ENCODE measurements at regions not wholly inside any gene's neighbourhood (a gene's known extent, or its start where the extent isn't known, plus 50 kb on each side); places are given as distances from the start of the nearest gene placed in this dataset.
"Not testable (repeated sequence)": the region's sequence is repeated elsewhere in the genome, so short reads cannot be mapped to it uniquely, and the experiment has no call there.

DNA sequence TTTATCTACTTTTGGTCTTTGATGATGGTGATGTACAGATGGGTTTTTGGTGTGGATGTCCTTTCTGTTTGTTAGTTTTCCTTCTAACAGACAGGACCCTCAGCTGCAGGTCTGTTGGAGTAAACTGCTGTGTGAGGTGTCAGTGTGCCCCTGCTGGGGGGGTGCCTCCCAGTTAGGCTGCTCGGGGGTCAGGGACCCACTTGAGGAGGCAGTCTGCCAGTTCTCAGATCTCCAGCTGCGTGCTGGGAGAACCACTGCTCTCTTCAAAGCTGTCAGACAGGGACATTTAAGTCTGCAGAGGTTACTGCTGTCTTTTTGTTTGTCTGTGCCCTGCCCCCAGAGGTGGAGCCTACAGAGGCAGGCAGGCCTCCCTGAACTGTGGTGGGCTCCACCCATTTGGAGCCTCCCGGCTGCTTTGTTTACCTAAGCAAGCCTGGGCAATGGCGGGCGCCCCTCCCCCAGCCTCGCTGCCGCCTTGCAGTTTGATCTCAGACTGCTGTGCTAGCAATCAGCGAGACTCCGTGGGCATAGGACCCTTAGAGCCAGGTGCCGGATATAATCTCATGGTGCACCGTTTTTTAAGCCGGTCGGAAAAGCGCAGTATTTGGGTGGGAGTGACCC lies 433.7 kb downstream of the CCSER2 start:
- H3K27me3 Mint-ChIP-seq; H3K27ac Mint-ChIP-seq; H3K9me3 Mint-ChIP-seq; intact Hi-C loops (cut with micrococcal nuclease); H3K4me3 Mint-ChIP-seq; H3K36me3 Mint-ChIP-seq (ENCODE audit: low read depth); H3K4me1 Mint-ChIP-seq (ENCODE audit: low read depth): not testable (repeated sequence)

DNA sequence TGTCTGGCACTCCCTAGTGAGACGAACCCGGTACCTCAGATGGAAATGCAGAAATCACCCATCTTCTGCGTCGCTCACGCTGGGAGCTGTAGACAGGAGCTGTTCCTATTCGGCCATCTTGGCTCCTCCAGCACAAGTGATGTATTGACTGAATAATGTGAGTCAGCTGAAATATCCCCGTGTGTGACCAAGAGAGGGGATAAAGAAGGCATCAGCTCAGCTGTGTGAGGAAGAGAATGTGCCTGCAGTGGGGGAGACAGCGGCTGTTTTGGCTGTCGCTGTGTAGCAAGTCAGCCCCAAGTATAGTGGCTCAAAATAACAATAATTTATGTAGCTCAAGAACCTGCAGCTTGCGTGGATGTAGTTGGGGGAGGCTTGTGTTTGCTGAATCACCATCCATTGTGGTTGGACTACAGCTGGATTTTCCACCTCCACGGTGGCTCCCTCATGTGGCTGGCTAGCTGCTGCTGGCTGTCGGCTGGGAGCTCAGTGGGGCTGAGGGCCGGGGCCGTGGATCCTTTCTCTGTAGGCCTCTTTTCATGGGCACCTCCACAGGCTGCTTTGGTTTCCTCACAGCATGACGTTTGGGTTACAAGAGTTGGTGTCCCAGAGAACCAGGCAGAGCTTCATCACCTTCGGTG lies 434.5 kb downstream of the CCSER2 start:
- intact Hi-C loops (cut with micrococcal nuclease): no loop called here
- Mint-ChIP-seq H3K27me3 (no peaks in the 10 kb centered on the region), H3K4me3 (no peak overlapping the region), H3K36me3 (ENCODE audit: low read depth) (no peaks in the 10 kb centered on the region), H3K27ac (no peak overlapping the region), H3K4me1 (ENCODE audit: low read depth) (no peaks in the 10 kb centered on the region), H3K9me3 (no peaks in the 10 kb centered on the region)

DNA sequence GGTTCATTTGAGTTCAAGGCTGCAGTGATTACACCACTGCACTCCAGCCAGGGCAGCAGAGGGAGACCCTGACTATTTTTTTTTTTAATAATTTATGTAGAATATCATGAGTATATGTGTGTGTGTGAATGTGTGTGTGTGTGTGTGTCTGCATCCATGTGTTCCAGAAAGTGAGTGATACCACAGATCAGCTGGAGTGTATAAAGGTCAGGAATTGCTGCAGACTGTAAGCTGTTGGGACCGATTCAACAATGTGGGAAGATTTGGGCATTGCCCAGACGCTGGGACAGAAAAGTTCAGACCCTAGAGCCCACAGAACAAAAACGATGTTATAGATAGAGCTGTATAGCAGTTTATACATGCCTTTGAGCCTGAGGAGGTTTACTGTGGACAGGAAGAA lies 435.6 kb downstream of the CCSER2 start:
- intact Hi-C loops (cut with micrococcal nuclease): no loop called here
- Mint-ChIP-seq H3K9me3 (no peaks in the 10 kb centered on the region), H3K27ac (no peak overlapping the region), H3K36me3 (ENCODE audit: low read depth) (no peaks in the 10 kb centered on the region), H3K4me3 (no peak overlapping the region), H3K4me1 (ENCODE audit: low read depth) (no peaks in the 10 kb centered on the region), H3K27me3 (no peaks in the 10 kb centered on the region)

DNA sequence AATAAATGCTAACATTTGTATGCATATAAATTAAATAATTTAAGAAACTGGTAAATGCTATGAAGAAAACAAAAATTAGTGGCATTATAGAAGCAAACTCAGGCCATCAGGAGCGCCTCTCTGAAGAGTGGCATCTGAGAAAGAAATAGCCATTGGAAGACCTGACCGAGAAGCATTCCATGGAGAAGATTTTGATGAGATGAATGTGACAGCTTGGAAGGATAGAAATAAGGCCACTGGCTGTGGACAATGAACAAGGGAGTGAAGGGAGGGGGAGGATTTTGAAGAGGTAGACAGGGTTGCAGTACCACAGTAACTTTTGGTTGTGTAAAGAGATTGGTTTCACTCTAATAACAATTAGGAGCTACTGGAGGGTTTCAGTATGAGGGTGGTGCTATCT lies 436.7 kb downstream of the CCSER2 start:
- H3K9me3 Mint-ChIP-seq: no peaks in the 10 kb centered on the region
- H3K27me3 Mint-ChIP-seq: no peaks in the 10 kb centered on the region
- H3K36me3 Mint-ChIP-seq (ENCODE audit: low read depth): no peaks in the 10 kb centered on the region
- intact Hi-C loops (cut with micrococcal nuclease): no loop called here
- H3K27ac Mint-ChIP-seq: no peak overlapping the region
- H3K4me3 Mint-ChIP-seq: no peak overlapping the region
- H3K4me1 Mint-ChIP-seq (ENCODE audit: low read depth): no peaks in the 10 kb centered on the region

DNA sequence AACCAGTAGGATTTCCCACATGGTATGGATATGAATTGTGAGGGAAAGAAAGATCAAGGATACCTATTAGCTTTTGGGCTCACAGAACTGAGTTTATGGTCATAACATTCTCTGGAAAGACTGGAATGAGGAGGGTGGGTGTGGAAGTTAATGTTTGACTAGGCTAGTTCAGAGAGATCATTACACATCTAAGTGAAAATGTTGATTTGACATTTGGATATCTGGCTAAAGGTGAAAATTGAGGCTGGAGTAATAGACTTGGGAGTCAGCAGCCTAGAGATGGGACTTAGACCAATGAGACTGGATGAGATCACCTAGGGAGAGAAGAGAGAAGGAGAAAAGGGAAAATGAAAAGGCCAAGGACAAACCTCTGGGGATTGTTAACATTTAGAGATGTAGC lies 437.3 kb downstream of the CCSER2 start:
- Mint-ChIP-seq H3K4me3 (no peak overlapping the region), H3K27me3 (no peaks in the 10 kb centered on the region), H3K9me3 (no peaks in the 10 kb centered on the region), H3K4me1 (ENCODE audit: low read depth) (no peaks in the 10 kb centered on the region), H3K27ac (no peak overlapping the region), H3K36me3 (ENCODE audit: low read depth) (no peaks in the 10 kb centered on the region)
- intact Hi-C loops (cut with micrococcal nuclease): no loop called here

DNA sequence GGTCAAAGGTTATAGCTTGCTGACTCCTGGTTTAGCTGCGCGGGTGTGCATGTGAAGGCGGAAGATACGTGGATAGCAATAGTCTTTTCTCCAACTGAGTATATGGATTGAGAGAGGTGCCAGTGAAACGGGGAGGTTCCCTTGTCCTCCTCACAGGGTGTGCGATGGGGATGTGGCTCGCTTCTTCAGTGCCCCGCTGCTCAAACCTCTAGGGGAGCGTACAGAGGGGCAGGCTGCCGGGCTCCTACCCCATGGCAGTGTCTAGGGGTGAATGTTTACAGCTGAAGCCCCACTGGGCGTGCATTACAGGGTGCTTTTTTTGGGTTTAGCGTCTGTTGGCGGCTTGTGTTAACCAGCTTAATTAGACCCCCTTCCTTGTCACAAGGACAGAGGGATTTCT lies 438.5 kb downstream of the CCSER2 start:
- Mint-ChIP-seq H3K4me1 (ENCODE audit: low read depth) (no peaks in the 10 kb centered on the region), H3K4me3 (no peak overlapping the region), H3K27me3 (no peaks in the 10 kb centered on the region), H3K36me3 (ENCODE audit: low read depth) (no peaks in the 10 kb centered on the region), H3K9me3 (no peaks in the 10 kb centered on the region), H3K27ac (no peak overlapping the region)
- intact Hi-C loops (cut with micrococcal nuclease): no loop called here

DNA sequence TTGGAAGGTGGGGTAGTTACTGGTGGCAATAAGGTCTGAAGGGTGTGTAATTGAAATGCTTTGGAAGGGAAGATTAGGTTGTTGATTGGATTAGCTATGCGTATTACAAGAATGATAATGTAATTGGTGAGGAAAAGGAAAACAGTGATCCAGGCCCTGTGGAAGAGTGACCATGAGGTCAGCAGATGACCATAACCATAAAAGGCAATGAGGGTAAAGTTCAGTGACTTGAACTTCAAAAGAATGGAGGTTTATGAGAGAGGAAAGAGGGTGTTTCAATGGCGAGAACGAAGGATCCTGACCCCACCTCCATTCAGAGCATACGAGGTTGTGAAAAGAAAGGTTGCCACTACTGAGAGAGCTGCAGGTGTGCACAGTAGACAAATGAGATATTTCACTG lies 439.7 kb downstream of the CCSER2 start:
- intact Hi-C loops (cut with micrococcal nuclease): no loop called here
- H3K9me3 Mint-ChIP-seq: no peaks in the 10 kb centered on the region

DNA sequence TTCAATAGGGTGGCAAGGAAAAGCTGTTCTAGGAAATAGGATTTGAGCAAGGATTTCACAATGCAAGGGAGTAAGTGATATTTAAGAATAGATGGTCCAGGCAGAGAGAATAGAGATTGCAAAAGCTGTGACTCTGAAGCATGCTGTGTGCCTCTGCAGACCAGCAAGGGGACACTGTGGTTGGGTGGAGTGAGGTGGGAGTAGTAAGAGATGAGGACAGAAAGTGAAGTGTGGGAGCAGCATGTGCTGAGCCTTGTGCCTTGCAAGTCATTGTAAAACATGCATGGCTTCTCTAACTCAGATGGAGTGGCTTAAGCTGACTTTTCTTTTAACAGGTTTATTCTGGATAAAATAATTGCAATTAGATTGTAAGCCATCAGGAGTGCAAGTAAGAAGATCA lies 442.4 kb downstream of the CCSER2 start:
- no peaks in the 10 kb centered on the region for H3K36me3 Mint-ChIP-seq (ENCODE audit: low read depth)
- no peaks in the 10 kb centered on the region for H3K27me3 Mint-ChIP-seq
- no peaks in the 10 kb centered on the region for H3K9me3 Mint-ChIP-seq
- no peak overlapping the region for H3K4me3 Mint-ChIP-seq
- H3K27ac Mint-ChIP-seq: no peak overlapping the region
- no peaks in the 10 kb centered on the region for H3K4me1 Mint-ChIP-seq (ENCODE audit: low read depth)
- intact Hi-C loops (cut with micrococcal nuclease): no loop called here

More for the DNA sequence above, 439.7 kb downstream of the CCSER2 start:
- no peaks in the 10 kb centered on the region for H3K4me1 Mint-ChIP-seq (ENCODE audit: low read depth)
- no peaks in the 10 kb centered on the region for H3K36me3 Mint-ChIP-seq (ENCODE audit: low read depth)
- H3K27me3 Mint-ChIP-seq: no peaks in the 10 kb centered on the region
- no peak overlapping the region for H3K27ac Mint-ChIP-seq
- H3K4me3 Mint-ChIP-seq: no peak overlapping the region

DNA sequence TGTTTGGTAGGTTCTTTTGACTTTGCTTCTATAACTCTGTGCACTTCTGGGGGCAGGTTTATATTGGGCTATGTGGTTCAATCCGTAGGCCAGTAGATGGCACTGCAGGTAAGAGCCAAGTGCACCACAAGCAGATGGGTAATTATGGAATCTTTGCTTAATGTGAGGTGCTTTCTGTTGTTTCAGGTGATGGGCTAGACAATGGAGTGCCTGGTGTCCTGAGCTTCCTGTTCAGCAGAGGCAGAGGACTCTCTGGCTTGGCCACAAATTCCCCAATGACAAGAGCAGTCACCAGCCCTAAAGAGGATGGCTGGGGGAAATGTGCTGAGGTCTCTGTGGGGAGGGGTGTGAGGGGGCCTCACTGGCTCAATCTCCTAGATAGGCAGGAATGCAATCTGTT lies 455.0 kb downstream of the CCSER2 start:
- Mint-ChIP-seq H3K36me3 (ENCODE audit: low read depth) (no peaks in the 10 kb centered on the region), H3K27me3 (no peaks in the 10 kb centered on the region), H3K4me3 (no peak overlapping the region), H3K4me1 (ENCODE audit: low read depth) (no peaks in the 10 kb centered on the region), H3K9me3 (no peaks in the 10 kb centered on the region), H3K27ac (no peak overlapping the region)
- intact Hi-C loops (cut with micrococcal nuclease): no loop called here

DNA sequence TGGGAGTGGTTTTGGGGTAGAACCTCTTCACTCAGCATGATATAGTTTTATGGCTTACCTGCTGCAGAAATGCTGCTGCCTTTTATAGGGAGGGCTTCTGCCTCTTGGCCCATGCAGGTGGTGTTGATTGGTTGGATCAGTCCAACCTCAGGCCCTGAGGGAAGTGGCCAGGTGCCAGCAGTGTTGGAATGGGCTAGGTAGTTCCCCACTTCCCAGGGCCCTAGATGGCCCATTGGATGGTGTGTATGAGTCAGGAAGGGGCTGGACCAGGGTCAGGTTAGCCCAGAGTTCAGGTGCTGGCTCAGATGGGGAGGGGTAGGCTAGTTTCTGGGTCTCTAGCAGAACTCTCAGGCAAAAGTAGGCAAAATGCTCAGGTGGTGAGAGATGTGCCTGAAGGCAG lies 455.5 kb downstream of the CCSER2 start:
- H3K27me3 Mint-ChIP-seq: no peaks in the 10 kb centered on the region
- H3K4me1 Mint-ChIP-seq (ENCODE audit: low read depth): no peaks in the 10 kb centered on the region

DNA sequence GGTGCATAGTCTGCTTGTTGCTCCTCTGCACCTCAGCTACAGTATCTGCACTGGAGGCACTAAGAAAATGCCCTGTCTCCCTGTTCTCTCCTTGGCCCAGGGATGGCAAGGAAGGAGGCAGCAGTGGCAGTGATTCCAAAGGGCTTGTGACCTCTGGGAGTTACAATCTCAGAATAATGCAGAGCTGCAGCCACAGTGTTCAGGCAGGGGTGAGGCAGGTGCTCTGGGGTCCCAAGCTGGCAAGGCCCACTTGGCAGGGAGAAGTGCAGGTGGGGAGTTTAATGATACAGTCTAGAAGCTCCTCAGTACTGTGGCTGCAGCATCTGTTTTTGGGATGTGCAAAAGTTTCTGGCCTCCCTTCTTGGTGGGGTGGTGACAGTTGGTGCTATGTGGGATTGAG lies 456.4 kb downstream of the CCSER2 start:
- H3K9me3 Mint-ChIP-seq: no peaks in the 10 kb centered on the region
- intact Hi-C loops (cut with micrococcal nuclease): no loop called here

More for the DNA sequence above, 455.5 kb downstream of the CCSER2 start:
- Mint-ChIP-seq H3K9me3 (no peaks in the 10 kb centered on the region), H3K36me3 (ENCODE audit: low read depth) (no peaks in the 10 kb centered on the region), H3K4me3 (no peak overlapping the region), H3K27ac (no peak overlapping the region)
- intact Hi-C loops (cut with micrococcal nuclease): no loop called here

DNA sequence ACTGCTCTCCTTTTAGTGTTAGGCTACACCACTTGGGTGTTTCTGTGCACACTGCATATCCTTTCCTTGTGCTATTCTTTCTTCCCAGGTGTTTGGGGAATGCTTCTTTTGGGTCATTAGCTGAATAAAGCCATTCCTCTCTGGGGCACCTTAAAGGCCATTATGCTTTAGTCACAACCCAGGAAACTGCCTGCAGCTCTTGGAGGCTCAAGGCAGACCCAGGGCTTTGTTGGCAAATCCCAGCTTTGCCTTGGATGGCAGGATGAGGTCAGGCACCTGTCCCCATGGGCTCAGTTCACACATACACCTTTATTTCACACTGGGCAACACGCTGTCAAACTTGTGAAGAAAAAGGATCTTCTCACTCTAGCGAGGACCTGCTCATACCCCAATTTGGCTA lies 460.6 kb downstream of the CCSER2 start:
- Mint-ChIP-seq H3K27me3 (no peaks in the 10 kb centered on the region), H3K9me3 (no peaks in the 10 kb centered on the region), H3K4me3 (no peak overlapping the region), H3K36me3 (ENCODE audit: low read depth) (no peaks in the 10 kb centered on the region), H3K4me1 (ENCODE audit: low read depth) (no peaks in the 10 kb centered on the region), H3K27ac (no peak overlapping the region)
- intact Hi-C loops (cut with micrococcal nuclease): no loop called here

More for the DNA sequence above, 456.4 kb downstream of the CCSER2 start:
- Mint-ChIP-seq H3K4me3 (no peak overlapping the region), H3K4me1 (ENCODE audit: low read depth) (no peaks in the 10 kb centered on the region), H3K27ac (no peak overlapping the region), H3K36me3 (ENCODE audit: low read depth) (no peaks in the 10 kb centered on the region), H3K27me3 (no peaks in the 10 kb centered on the region)

DNA sequence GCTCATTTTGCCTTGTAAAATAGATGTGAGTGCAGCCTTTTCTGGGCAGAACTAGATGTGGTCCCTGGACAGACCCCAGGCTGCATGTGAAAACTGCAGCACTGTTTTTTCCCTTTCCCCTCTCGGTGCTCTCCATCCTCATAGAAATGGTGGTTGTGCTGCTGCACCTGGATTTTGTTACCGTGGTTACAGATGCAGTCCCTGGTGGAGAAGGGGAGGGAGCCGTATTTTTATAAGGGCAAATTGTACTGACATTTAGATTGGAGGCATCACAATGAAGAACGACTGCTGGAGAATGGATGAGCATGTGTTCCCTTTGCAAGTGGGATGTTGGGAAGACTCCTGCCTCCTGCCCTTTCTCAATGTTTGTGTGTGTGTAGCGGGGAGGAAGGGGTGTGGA lies 469.9 kb downstream of the CCSER2 start:
- no peaks in the 10 kb centered on the region for H3K36me3 Mint-ChIP-seq (ENCODE audit: low read depth)
- H3K27ac Mint-ChIP-seq: no peak overlapping the region
- no peaks in the 10 kb centered on the region for H3K9me3 Mint-ChIP-seq
- no peak overlapping the region for H3K4me3 Mint-ChIP-seq
- H3K27me3 Mint-ChIP-seq: no peaks in the 10 kb centered on the region
- intact Hi-C loops (cut with micrococcal nuclease): no loop called here
- no peaks in the 10 kb centered on the region for H3K4me1 Mint-ChIP-seq (ENCODE audit: low read depth)

DNA sequence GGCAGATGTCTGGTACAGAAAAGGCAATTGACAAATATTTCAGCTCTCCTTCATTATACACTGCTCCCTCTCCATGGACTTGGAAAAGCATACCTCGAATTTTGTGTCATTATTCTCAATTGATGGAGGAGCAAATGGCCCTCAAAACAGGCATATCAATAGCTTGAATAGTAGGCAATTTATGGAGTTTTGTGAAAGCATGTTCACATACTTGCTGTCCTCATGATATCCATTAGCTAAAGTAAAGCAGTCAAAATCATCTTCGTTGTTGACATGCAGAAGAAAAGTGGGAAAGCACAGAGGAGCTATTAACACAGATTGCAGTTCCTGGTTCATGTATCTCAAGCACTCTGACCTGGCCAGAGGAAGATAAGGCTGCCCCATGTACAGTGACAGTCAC lies 472.8 kb downstream of the CCSER2 start:
- Mint-ChIP-seq H3K27me3 (no peaks in the 10 kb centered on the region), H3K27ac (no peak overlapping the region), H3K36me3 (ENCODE audit: low read depth) (no peaks in the 10 kb centered on the region), H3K4me3 (no peak overlapping the region), H3K4me1 (ENCODE audit: low read depth) (no peaks in the 10 kb centered on the region), H3K9me3 (no peaks in the 10 kb centered on the region)
- intact Hi-C loops (cut with micrococcal nuclease): no loop called here

DNA sequence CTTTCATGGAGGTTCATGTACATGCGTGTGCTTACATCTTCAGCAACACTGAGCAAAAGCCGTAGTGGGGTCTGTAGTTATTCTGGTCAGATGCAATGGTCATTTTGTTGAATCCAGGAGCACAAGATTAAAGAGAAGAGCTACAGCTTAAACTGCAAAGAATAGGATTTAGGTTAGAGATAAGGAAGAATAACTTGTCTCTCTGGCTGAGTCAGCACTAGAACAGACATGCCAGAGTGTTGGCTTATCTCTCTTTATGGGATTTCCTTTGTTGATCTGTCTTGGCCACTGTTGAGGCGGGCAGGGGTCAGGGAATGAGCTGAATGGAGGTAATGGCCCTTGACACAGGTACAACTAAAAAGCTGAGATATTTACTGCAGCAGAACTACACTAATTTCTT lies 473.5 kb downstream of the CCSER2 start:
- Mint-ChIP-seq H3K36me3 (ENCODE audit: low read depth) (no peaks in the 10 kb centered on the region), H3K4me3 (no peak overlapping the region), H3K9me3 (no peaks in the 10 kb centered on the region), H3K27ac (no peak overlapping the region), H3K27me3 (no peaks in the 10 kb centered on the region), H3K4me1 (ENCODE audit: low read depth) (no peaks in the 10 kb centered on the region)
- intact Hi-C loops (cut with micrococcal nuclease): no loop called here

Measured in dendritic cell treated with granulocyte-macrophage colony-stimulating factor and Interleukin-4, amounts not matched to agents 40 ng/mL and 50 ng/mL, for 4 days (primary cell).